Naive B cell (primary cell): ENCODE measurements at regions not wholly inside any gene's neighbourhood (a gene's known extent, or its start where the extent isn't known, plus 50 kb on each side); places are given as distances from the start of the nearest gene placed in this dataset.

ENCODE experiments used
- ATAC-seq, 2 donors: fragments of 150-1000 bp; cut with Tn5 transposase; 2 replicates each; pipeline ENCODE4 v1.10.0; 2021; ENCODE audit warnings: low read depth in 2 of 2, mild to moderate bottlenecking in 2 of 2, moderate library complexity in 2 of 2
- DNase-seq: peaks from one replicate; pipeline ENCODE4 v3.0.0; 2022
- H3K27ac Mint-ChIP-seq, 6 donors: one replicate each; pipeline ENCODE4 v1.8.0; 2020 to 2022; ENCODE audit warnings: mild to moderate bottlenecking in 6 of 6, mixed read lengths in 6 of 6, moderate library complexity in 5 of 6, inconsistent platforms in 2 of 6
- H3K27me3 Mint-ChIP-seq, 3 donors: one replicate each; pipeline ENCODE4 v1.8.0; 2021 to 2022; ENCODE audit warnings: mixed read lengths in 3 of 3, mild to moderate bottlenecking in 1 of 3
- H3K36me3 Mint-ChIP-seq, 2 donors: one replicate each; pipeline ENCODE4 v1.8.0; 2020 to 2022; ENCODE audit warnings: mixed read lengths in 2 of 2, inconsistent platforms in 1 of 2, mild to moderate bottlenecking in 1 of 2
- H3K4me1 Mint-ChIP-seq, 3 donors: one replicate each; pipeline ENCODE4 v1.8.0; 2020 to 2022; ENCODE audit warnings: mixed read lengths in 3 of 3, inconsistent platforms in 1 of 3, mild to moderate bottlenecking in 1 of 3, moderate library complexity in 1 of 3
- H3K4me3 Mint-ChIP-seq, 8 donors: one replicate each; pipeline ENCODE4 v1.8.0; 2020 to 2022; ENCODE audit warnings: mild to moderate bottlenecking in 8 of 8, mixed read lengths in 8 of 8, moderate library complexity in 8 of 8, inconsistent platforms in 2 of 8
- H3K9me3 Mint-ChIP-seq, 7 donors: one replicate each; pipeline ENCODE4 v1.8.0; 2020 to 2022; ENCODE audit warnings: mixed read lengths in 7 of 7, mild to moderate bottlenecking in 5 of 7, inconsistent platforms in 2 of 7, moderate library complexity in 1 of 7

- peaks cover 0 to 4% (median 1%) of the 10 kb centered on the region in 7 donors for H3K9me3 Mint-ChIP-seq
These were observed 399.0 kb downstream of the LRRC70 start for GRCh38 chr5:62977661-62978060.

GRCh38 chr5:62974623-62975022 is 396.0 kb downstream of the LRRC70 start:
- Mint-ChIP-seq H3K36me3 (no peaks in the 10 kb centered on the region), H3K27ac (no peak overlapping the region), H3K9me3 (peaks cover 0 to 5% (median 2%) of the 10 kb centered on the region in 7 donors), H3K27me3 (no peaks in the 10 kb centered on the region), H3K4me1 (no peaks in the 10 kb centered on the region), H3K4me3 (no peak overlapping the region)
- DNase-seq: no peak
- no peak for ATAC-seq

More at GRCh38 chr5:62977661-62978060, 399.0 kb downstream of the LRRC70 start:
- Mint-ChIP-seq H3K27ac (no peak overlapping the region), H3K4me3 (no peak overlapping the region), H3K27me3 (no peaks in the 10 kb centered on the region), H3K4me1 (no peaks in the 10 kb centered on the region), H3K36me3 (no peaks in the 10 kb centered on the region)
- ATAC-seq (no peak), DNase-seq (no peak)

- no peak overlapping the region for H3K27ac Mint-ChIP-seq
- H3K4me3 Mint-ChIP-seq: no peak overlapping the region
- H3K4me1 Mint-ChIP-seq: no peaks in the 10 kb centered on the region
- DNase-seq: no peak
- peaks cover 5 to 9% of the 10 kb centered on the region in 2 donors for H3K36me3 Mint-ChIP-seq
- H3K27me3 Mint-ChIP-seq: no peaks in the 10 kb centered on the region
- peaks cover 6 to 22% (median 13%) of the 10 kb centered on the region in 7 donors for H3K9me3 Mint-ChIP-seq
- ATAC-seq: no peak
These were observed 390.9 kb downstream of the LRRC70 start for GRCh38 chr5:62969409-62970120.

- Mint-ChIP-seq H3K4me3 (no peak overlapping the region), H3K27me3 (no peaks in the 10 kb centered on the region), H3K27ac (no peak overlapping the region), H3K4me1 (no peaks in the 10 kb centered on the region), H3K9me3 (peaks cover 14 to 47% (median 31%) of the 10 kb centered on the region in 7 donors), H3K36me3 (peaks cover 5 to 10% of the 10 kb centered on the region in 2 donors)
- ATAC-seq (no peak), DNase-seq (no peak)
These were observed 385.8 kb downstream of the LRRC70 start for GRCh38 chr5:62964428-62964827.

- no peak for ATAC-seq
- peaks cover 9 to 43% (median 27%) of the 10 kb centered on the region in 7 donors for H3K9me3 Mint-ChIP-seq
- no peaks in the 10 kb centered on the region for H3K4me1 Mint-ChIP-seq
- H3K4me3 Mint-ChIP-seq: no peak overlapping the region
- peaks cover 5 to 10% of the 10 kb centered on the region in 2 donors for H3K36me3 Mint-ChIP-seq
- H3K27ac Mint-ChIP-seq: no peak overlapping the region
- H3K27me3 Mint-ChIP-seq: peaks cover 0 to 8% (median 0%) of the 10 kb centered on the region in 3 donors
- DNase-seq: no peak
These were observed 382.2 kb downstream of the LRRC70 start for GRCh38 chr5:62960781-62961180.

- Mint-ChIP-seq H3K27ac (no peak overlapping the region), H3K36me3 (no peaks in the 10 kb centered on the region), H3K9me3 (peaks cover 0 to 12% (median 4%) of the 10 kb centered on the region in 7 donors), H3K27me3 (peaks cover 0 to 8% (median 0%) of the 10 kb centered on the region in 3 donors), H3K4me3 (no peak overlapping the region), H3K4me1 (no peaks in the 10 kb centered on the region)
- ATAC-seq: no peak
- DNase-seq: no peak
These were observed 378.0 kb downstream of the LRRC70 start for GRCh38 chr5:62956597-62956996.

- Mint-ChIP-seq H3K4me1 (no peaks in the 10 kb centered on the region), H3K27ac (no peak overlapping the region), H3K36me3 (no peaks in the 10 kb centered on the region), H3K4me3 (no peak overlapping the region), H3K27me3 (peaks cover 0 to 8% (median 0%) of the 10 kb centered on the region in 3 donors), H3K9me3 (peaks cover 0 to 4% (median 2%) of the 10 kb centered on the region in 7 donors)
- DNase-seq (no peak), ATAC-seq (no peak)
These were observed 376.0 kb downstream of the LRRC70 start for GRCh38 chr5:62954578-62954977.

GRCh38 chr5:62948301-62948700 is 369.7 kb downstream of the LRRC70 start:
- H3K4me1 Mint-ChIP-seq: no peaks in the 10 kb centered on the region
- H3K4me3 Mint-ChIP-seq: no peak overlapping the region
- ATAC-seq: no peak

GRCh38 chr5:62942384-62942783 is 363.8 kb downstream of the LRRC70 start:
- DNase-seq (no peak), ATAC-seq (no peak)
- Mint-ChIP-seq H3K9me3 (peaks cover 0 to 3% (median 0%) of the 10 kb centered on the region in 7 donors), H3K27ac (no peak overlapping the region), H3K36me3 (no peaks in the 10 kb centered on the region), H3K4me3 (no peak overlapping the region), H3K4me1 (no peaks in the 10 kb centered on the region), H3K27me3 (no peaks in the 10 kb centered on the region)

More at GRCh38 chr5:62948301-62948700, 369.7 kb downstream of the LRRC70 start:
- Mint-ChIP-seq H3K9me3 (peaks cover 0 to 5% (median 1%) of the 10 kb centered on the region in 7 donors), H3K27ac (no peak overlapping the region), H3K27me3 (no peaks in the 10 kb centered on the region), H3K36me3 (no peaks in the 10 kb centered on the region)
- no peak for DNase-seq

GRCh38 chr5:62938927-62939326 is 360.3 kb downstream of the LRRC70 start:
- H3K36me3 Mint-ChIP-seq: no peaks in the 10 kb centered on the region
- ATAC-seq: no peak
- no peak for DNase-seq
- H3K9me3 Mint-ChIP-seq: peaks cover 0 to 4% (median 0%) of the 10 kb centered on the region in 7 donors
- no peak overlapping the region for H3K4me3 Mint-ChIP-seq
- peak overlapping the region in 1 of 6 donors; percentile 20 for H3K27ac Mint-ChIP-seq
- H3K27me3 Mint-ChIP-seq: peaks cover 0 to 5% (median 0%) of the 10 kb centered on the region in 3 donors
- H3K4me1 Mint-ChIP-seq: no peaks in the 10 kb centered on the region

GRCh38 chr5:62937661-62938558 is 359.3 kb downstream of the LRRC70 start:
- Mint-ChIP-seq H3K36me3 (no peaks in the 10 kb centered on the region), H3K27me3 (peaks cover 0 to 5% (median 0%) of the 10 kb centered on the region in 3 donors), H3K4me1 (no peaks in the 10 kb centered on the region), H3K9me3 (peaks cover 0 to 4% (median 0%) of the 10 kb centered on the region in 7 donors), H3K4me3 (no peak overlapping the region), H3K27ac (no peak overlapping the region)
- DNase-seq: no peak
- no peak for ATAC-seq

- peaks cover 0 to 4% (median 0%) of the 10 kb centered on the region in 7 donors for H3K9me3 Mint-ChIP-seq
- H3K4me3 Mint-ChIP-seq: peak overlapping the region in 1 of 8 donors; percentile 61
- no peaks in the 10 kb centered on the region for H3K36me3 Mint-ChIP-seq
- DNase-seq (no peak), ATAC-seq (no peak)
- H3K27me3 Mint-ChIP-seq: peaks cover 0 to 5% (median 0%) of the 10 kb centered on the region in 3 donors
- H3K27ac Mint-ChIP-seq: no peak overlapping the region
- no peaks in the 10 kb centered on the region for H3K4me1 Mint-ChIP-seq
These were observed 357.0 kb downstream of the LRRC70 start for GRCh38 chr5:62935660-62936059.

GRCh38 chr5:62934319-62934718 is 355.7 kb downstream of the LRRC70 start:
- peaks cover 0 to 4% (median 0%) of the 10 kb centered on the region in 7 donors for H3K9me3 Mint-ChIP-seq
- no peaks in the 10 kb centered on the region for H3K36me3 Mint-ChIP-seq
- H3K27ac Mint-ChIP-seq: no peak overlapping the region
- H3K27me3 Mint-ChIP-seq: peaks cover 0 to 5% (median 0%) of the 10 kb centered on the region in 3 donors
- no peaks in the 10 kb centered on the region for H3K4me1 Mint-ChIP-seq
- no peak for ATAC-seq
- no peak overlapping the region for H3K4me3 Mint-ChIP-seq
- DNase-seq: no peak
